ENCODE measurements at regions not wholly inside any gene's neighbourhood (a gene's known extent, or its start where the extent isn't known, plus 50 kb on each side); places are given as distances from the start of the nearest gene placed in this dataset.

DNA sequence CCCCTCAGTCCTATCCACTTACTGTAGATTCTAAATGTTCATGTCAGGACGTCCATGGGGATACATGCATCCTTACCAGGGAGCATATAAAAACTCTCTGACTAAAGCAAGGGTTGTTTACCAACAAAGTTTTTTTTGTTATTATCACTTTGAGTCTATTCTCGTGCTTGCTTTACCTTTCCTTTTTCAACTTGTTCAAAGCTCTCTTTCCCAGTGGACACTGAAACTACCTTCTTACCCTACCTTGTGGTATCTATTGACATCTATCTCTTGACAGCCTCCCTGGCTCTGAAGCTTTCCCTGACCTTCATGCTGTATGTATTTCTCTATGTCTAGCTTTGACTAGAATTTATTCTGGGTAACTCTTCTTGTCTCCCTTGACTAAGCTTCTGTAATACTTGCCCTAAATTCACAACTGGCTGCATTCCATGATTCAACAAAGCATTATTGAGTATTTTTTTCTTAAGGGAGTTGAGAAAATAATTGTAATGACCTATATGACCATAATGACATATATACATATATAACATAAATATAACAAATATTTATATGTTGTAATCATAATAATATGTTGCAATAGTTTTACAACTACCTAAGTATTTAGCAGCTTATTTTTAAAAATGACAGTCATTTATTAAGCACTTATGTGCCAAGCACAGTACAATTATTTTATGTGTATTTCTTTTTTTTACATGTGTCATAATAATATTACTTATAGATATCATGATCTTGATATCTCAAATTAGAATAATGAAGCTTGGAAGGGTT lies 403.4 kb upstream of the SPRY2 start:
- FAIRE-seq (no peak), DNase-seq (no peak)
- TF ChIP-seq, protein P1, sequence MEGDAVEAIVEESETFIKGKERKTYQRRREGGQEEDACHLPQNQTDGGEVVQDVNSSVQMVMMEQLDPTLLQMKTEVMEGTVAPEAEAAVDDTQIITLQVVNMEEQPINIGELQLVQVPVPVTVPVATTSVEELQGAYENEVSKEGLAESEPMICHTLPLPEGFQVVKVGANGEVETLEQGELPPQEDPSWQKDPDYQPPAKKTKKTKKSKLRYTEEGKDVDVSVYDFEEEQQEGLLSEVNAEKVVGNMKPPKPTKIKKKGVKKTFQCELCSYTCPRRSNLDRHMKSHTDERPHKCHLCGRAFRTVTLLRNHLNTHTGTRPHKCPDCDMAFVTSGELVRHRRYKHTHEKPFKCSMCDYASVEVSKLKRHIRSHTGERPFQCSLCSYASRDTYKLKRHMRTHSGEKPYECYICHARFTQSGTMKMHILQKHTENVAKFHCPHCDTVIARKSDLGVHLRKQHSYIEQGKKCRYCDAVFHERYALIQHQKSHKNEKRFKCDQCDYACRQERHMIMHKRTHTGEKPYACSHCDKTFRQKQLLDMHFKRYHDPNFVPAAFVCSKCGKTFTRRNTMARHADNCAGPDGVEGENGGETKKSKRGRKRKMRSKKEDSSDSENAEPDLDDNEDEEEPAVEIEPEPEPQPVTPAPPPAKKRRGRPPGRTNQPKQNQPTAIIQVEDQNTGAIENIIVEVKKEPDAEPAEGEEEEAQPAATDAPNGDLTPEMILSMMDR (IDR thresholded peaks at IDR 0.05; ENCODE audit: borderline replicate concordance, extremely low read depth, insufficient read depth): no peak
- Histone ChIP-seq H3K27me3 (ENCODE audit: control insufficient read depth, insufficient read depth, low read length) (no peaks in the 10 kb centered on the region), H3K27ac (ENCODE audit: low read depth in 2 of 2, low read length in 2 of 2) (no peak overlapping the region), H3K36me3 (ENCODE audit: control insufficient read depth in 2 of 3, insufficient read depth in 3 of 3, low read length in 3 of 3) (no peaks in the 10 kb centered on the region), H3K4me1 (ENCODE audit: control insufficient read depth in 2 of 3, insufficient read depth in 2 of 3, low read depth in 1 of 3, low read length in 3 of 3) (peaks cover 0 to 2% (median 0%) of the 10 kb centered on the region in 3 donors), H3K4me3 (ENCODE audit: low read length in 3 of 3) (no peak overlapping the region), H3K9ac (ENCODE audit: low read length in 3 of 3) (no peak overlapping the region), H3K9me3 (ENCODE audit: control insufficient read depth in 2 of 3, insufficient read depth in 1 of 3, low read length in 3 of 3) (no peaks in the 10 kb centered on the region)
- intact Hi-C loops (cut with DNase I): no loop called here

- TF ChIP-seq, protein P1 (IDR thresholded peaks at IDR 0.05; ENCODE audit: borderline replicate concordance, extremely low read depth, insufficient read depth): no peak
- peak in 2 of 5 donors; percentile 32 to 51 for DNase-seq
- Histone ChIP-seq H3K27me3 (ENCODE audit: control insufficient read depth, insufficient read depth, low read length) (no peaks in the 10 kb centered on the region), H3K36me3 (ENCODE audit: control insufficient read depth in 2 of 3, insufficient read depth in 3 of 3, low read length in 3 of 3) (no peaks in the 10 kb centered on the region), H3K9ac (ENCODE audit: low read length in 3 of 3) (no peak overlapping the region), H3K27ac (ENCODE audit: low read depth in 2 of 2, low read length in 2 of 2) (no peak overlapping the region), H3K4me3 (ENCODE audit: low read length in 3 of 3) (no peak overlapping the region), H3K9me3 (ENCODE audit: control insufficient read depth in 2 of 3, insufficient read depth in 1 of 3, low read length in 3 of 3) (peaks cover 0 to 2% (median 0%) of the 10 kb centered on the region in 3 donors), H3K4me1 (ENCODE audit: control insufficient read depth in 2 of 3, insufficient read depth in 2 of 3, low read depth in 1 of 3, low read length in 3 of 3) (peaks cover 0 to 2% (median 0%) of the 10 kb centered on the region in 3 donors)
- no peak for FAIRE-seq
- intact Hi-C loops (cut with DNase I): no loop called here
Measured at GRCh38 chr13:80742033-80742432, 401.1 kb upstream of the SPRY2 start.

DNA sequence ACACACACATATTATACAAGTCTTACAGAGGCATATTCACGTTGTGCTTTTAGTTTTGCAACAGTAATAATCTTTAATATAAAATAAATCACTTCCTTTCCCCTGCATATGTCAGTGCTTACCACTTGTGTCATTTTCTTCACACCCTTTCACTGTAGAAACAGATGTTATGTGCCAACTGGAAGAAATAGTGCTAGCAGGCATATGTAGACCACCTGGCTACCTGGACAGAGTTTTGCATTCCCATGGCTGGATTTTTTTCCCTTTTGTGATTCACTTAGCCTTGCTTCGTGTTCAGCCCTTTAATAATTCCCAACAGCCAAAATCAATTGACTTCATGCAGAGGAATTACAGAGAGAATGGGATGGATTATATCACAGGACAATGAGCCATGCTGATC lies 399.1 kb upstream of the SPRY2 start:
- DNase-seq (no peak), FAIRE-seq (no peak)
- Histone ChIP-seq H3K4me1 (ENCODE audit: control insufficient read depth in 2 of 3, insufficient read depth in 2 of 3, low read depth in 1 of 3, low read length in 3 of 3) (peaks cover 0 to 2% (median 0%) of the 10 kb centered on the region in 3 donors), H3K9ac (ENCODE audit: low read length in 3 of 3) (no peak overlapping the region), H3K27me3 (ENCODE audit: control insufficient read depth, insufficient read depth, low read length) (no peaks in the 10 kb centered on the region), H3K4me3 (ENCODE audit: low read length in 3 of 3) (no peak overlapping the region), H3K9me3 (ENCODE audit: control insufficient read depth in 2 of 3, insufficient read depth in 1 of 3, low read length in 3 of 3) (peaks cover 0 to 2% (median 0%) of the 10 kb centered on the region in 3 donors), H3K27ac (ENCODE audit: low read depth in 2 of 2, low read length in 2 of 2) (no peak overlapping the region), H3K36me3 (ENCODE audit: control insufficient read depth in 2 of 3, insufficient read depth in 3 of 3, low read length in 3 of 3) (no peaks in the 10 kb centered on the region)
- TF ChIP-seq, protein P1 (IDR thresholded peaks at IDR 0.05; ENCODE audit: borderline replicate concordance, extremely low read depth, insufficient read depth): no peak
- intact Hi-C loops (cut with DNase I): no loop called here
